ENCODE measurements at regions not wholly inside any gene's neighbourhood (a gene's known extent, or its start where the extent isn't known, plus 50 kb on each side); places are given as distances from the start of the nearest gene placed in this dataset.

- POLR2A ChIA-PET = interaction anchor here (1.1 kb wide), 1 partner anchor 214 kb away, joined by 3 read pairs; no protein-coding TSS in a partner anchor
- H3K4me2 ChIP-seq (ENCODE audit: insufficient read depth, low read length) = no peak overlapping the region
- H3K79me2 ChIP-seq (ENCODE audit: control insufficient read depth, insufficient read depth, low read length) = no peaks in the 10 kb centered on the region; the same call in 2 of the 3 replicates
- peak overlapping the region in 1 of 2 experiments; percentile 71; a peak in 2 of 4 replicates for H3K9ac ChIP-seq (ENCODE audit: insufficient read depth in 1 of 2, low read depth in 2 of 2, low read length in 2 of 2)
- in situ Hi-C loops (cut with MboI) (no loop called here), intact Hi-C loops (cut with micrococcal nuclease) (loop anchor here (2.0 kb wide), 1 partner anchor 275 kb away; no protein-coding TSS in a partner anchor)
- H3K9me3 ChIP-seq (replicated peaks; ENCODE audit: control insufficient read depth, insufficient read depth, low read depth, low read length) = no peaks in the 10 kb centered on the region; the same call in 1 of the 2 replicates
- H3K4me3 ChIP-seq = no peak overlapping the region
- no TSS peak for BruUV-seq (replicated peaks)
- peak; percentile 49 for FAIRE-seq
- ATAC-seq = peak; percentile 6; the same call in 1 of the 3 replicates
- 32% methylated on average over 12 of the region's 19 CpGs for WGBS (ENCODE audit: insufficient coverage, low coverage, missing lambda C conversion rate)
- H2AFZ ChIP-seq (ENCODE audit: low read depth, low read length) = no peak overlapping the region
- H4K20me1 ChIP-seq (replicated peaks; ENCODE audit: control insufficient read depth, insufficient read depth, low read length) = peaks cover 6% of the 10 kb centered on the region; the same call in 1 of the 2 replicates
- H3K36me3 ChIP-seq (ENCODE audit: control insufficient read depth, insufficient read depth, low read length) = no peaks in the 10 kb centered on the region
- DNase-seq (ENCODE audit: extremely low read depth in 1 of 4, low spot score in 3 of 4) = peak in 1 of 4 experiments; percentile 28
- TF ChIP-seq CREB1 (IDR thresholded peaks at IDR 0.05) (no peak), CREB1 (CRISPR knock-in tag; IDR thresholded peaks at IDR 0.05) (0 out of 2 replicates have a peak, but pooled peaks have one; percentile 25), USF1 (CRISPR knock-in tag; IDR thresholded peaks at IDR 0.05) (peak; percentile 45; the same call in 1 of the 2 replicates), KDM1A (IDR thresholded peaks at IDR 0.05) (peak in 1 of 2 experiments; percentile 83; a peak in 2 of 4 replicates), MTF1 (CRISPR knock-in tag; IDR thresholded peaks at IDR 0.05; ENCODE audit: borderline replicate concordance) (no peak), POLR2G (IDR thresholded peaks at IDR 0.05; ENCODE audit: low read depth, low read length) (peak; percentile 17; the same call in 1 of the 2 replicates), MAX (CRISPR knock-in tag; IDR thresholded peaks at IDR 0.05) (peak; percentile 21; the same call in 1 of the 2 replicates), RBM15 (IDR thresholded peaks at IDR 0.05; ENCODE audit: insufficient read depth, low read length) (no peak), RBM39 (optimal IDR thresholded peaks at IDR 0.05; ENCODE audit: low read depth, low read length) (no peak), ZKSCAN3 (CRISPR knock-in tag; IDR thresholded peaks at IDR 0.05) (no peak), USF2 (CRISPR knock-in tag; IDR thresholded peaks at IDR 0.05) (0 out of 2 replicates have a peak, but pooled peaks have one; percentile 13), ZNF41 (CRISPR knock-in tag; conservative IDR thresholded peaks at IDR 0.05) (no peak)
- H3K4me1 ChIP-seq (replicated peaks in 1 of 2; ENCODE audit: control insufficient read depth in 2 of 2, insufficient read depth in 2 of 2, low read length in 2 of 2) = peaks cover 22 to 69% of the 10 kb centered on the region in 2 experiments
- peaks cover 6% of the 10 kb centered on the region for H3K9me1 ChIP-seq (ENCODE audit: control insufficient read depth, insufficient read depth, low read length)
- CTCF ChIA-PET (ENCODE audit: low intra/inter-chr PET ratio) = no interaction called here
- peaks cover 26 to 33% of the 10 kb centered on the region in 2 experiments; a peak in 4 of 5 replicates for H3K27me3 ChIP-seq (ENCODE audit: control insufficient read depth in 2 of 2, insufficient read depth in 2 of 2, low read length in 2 of 2)
- H3K27ac ChIP-seq (ENCODE audit: extremely low read depth, low read depth, low read length) = no peak overlapping the region; the same call in 2 of the 3 replicates
Observed at GRCh38 chr12:131621701-131622421, 89.0 kb upstream of the SFSWAP start.
